GM23338 (cell line): ENCODE measurements at regions not wholly inside any gene's neighbourhood (a gene's known extent, or its start where the extent isn't known, plus 50 kb on each side); places are given as distances from the start of the nearest gene placed in this dataset.

Source experiments
- CREB1 ChIP-seq: fragments of 250-450 bp; sonication (Bioruptor Pico); IDR thresholded peaks from 2 replicates; pipeline ENCODE4 v1.5.0; 2020; ENCODE audit warnings: low read depth, mild to moderate bottlenecking, moderate library complexity
- CTCF ChIP-seq, 2 experiments: fragments of 200-600 bp in 1 of 2; sonication (generic) in 1 of 2; conservative IDR thresholded peaks; 2 replicates each; pipeline versions ENCODE4 v1.5.1 to v1.6.1; 2016 to 2017; ENCODE audit warnings: antibody characterized with exemption in 2 of 2, low read depth in 2 of 2, mild to moderate bottlenecking in 2 of 2, moderate library complexity in 1 of 2
- ETS1 ChIP-seq: IDR thresholded peaks from 2 replicates; pipeline ENCODE4 v1.6.1; 2016; ENCODE audit warnings: antibody characterized with exemption
- EZH2 ChIP-seq: fragments of 200-600 bp; sonication (generic); IDR thresholded peaks from one replicate; pipeline ENCODE4 v1.8.0; 2017; ENCODE audit warnings: antibody characterized with exemption, mild to moderate bottlenecking, low read depth; ENCODE audit not compliant: unreplicated experiment
- EZH2phosphoT487 ChIP-seq: fragments of 200-600 bp; sonication (generic); IDR thresholded peaks from one replicate; pipeline ENCODE4 v1.8.1; 2018; ENCODE audit warnings: antibody characterized with exemption; ENCODE audit not compliant: unreplicated experiment
- JUNB ChIP-seq: IDR thresholded peaks from one replicate; pipeline ENCODE4 v1.6.1; 2016; ENCODE audit warnings: antibody characterized with exemption; ENCODE audit not compliant: unreplicated experiment
- NANOG ChIP-seq: IDR thresholded peaks from 2 replicates; pipeline ENCODE4 v1.6.1; 2016; ENCODE audit warnings: antibody characterized with exemption, borderline replicate concordance
- POLR2AphosphoS5 ChIP-seq: IDR thresholded peaks from 2 replicates; pipeline ENCODE4 v1.6.1; 2016; ENCODE audit warnings: antibody characterized with exemption, low read depth
- REST ChIP-seq: IDR thresholded peaks from one replicate; pipeline ENCODE4 v1.6.1; 2018; ENCODE audit warnings: antibody characterized with exemption; ENCODE audit not compliant: unreplicated experiment
- STAT1 ChIP-seq: IDR thresholded peaks from one replicate; pipeline ENCODE4 v1.6.1; 2016; ENCODE audit warnings: antibody characterized with exemption; ENCODE audit not compliant: unreplicated experiment
- ZNF114 ChIP-seq: fragments of 250-450 bp; sonication (Bioruptor Pico); IDR thresholded peaks from 2 replicates; pipeline ENCODE4 v1.5.0; 2020; ENCODE audit warnings: mild to moderate bottlenecking, moderate library complexity
- ZNF331 ChIP-seq: fragments of 250-450 bp; sonication (Bioruptor Pico); IDR thresholded peaks from 2 replicates; pipeline ENCODE4 v1.5.0; 2020; ENCODE audit warnings: low read depth, mild to moderate bottlenecking, moderate library complexity

GRCh38 chr14:89600950-89601826, 184.2 kb upstream of the FOXN3 start:
- TF ChIP-seq CTCF (conservative IDR thresholded peaks at IDR 0.05; ENCODE audit: low read depth in 2 of 2): no peak
- no peak for TF ChIP-seq EZH2
- TF ChIP-seq EZH2phosphoT487: no peak
- no peak for TF ChIP-seq ZNF114 (CRISPR knock-in tag)
- no peak for TF ChIP-seq STAT1
- no peak for TF ChIP-seq NANOG
- TF ChIP-seq CREB1 (CRISPR knock-in tag): no peak
- TF ChIP-seq POLR2AphosphoS5: no peak
- no peak for TF ChIP-seq REST
- no peak for TF ChIP-seq JUNB
- no peak for TF ChIP-seq ZNF331 (CRISPR knock-in tag)
- TF ChIP-seq ETS1: no peak
